Effector memory CD8-positive, alpha-beta T cell (primary cell): ENCODE measurements at regions not wholly inside any gene's neighbourhood (a gene's known extent, or its start where the extent isn't known, plus 50 kb on each side); places are given as distances from the start of the nearest gene placed in this dataset.

Source experiments
- ATAC-seq: fragments of 150-1000 bp; cut with Tn5 transposase; replicated peaks from 2 replicates; pipeline ENCODE4 v1.10.0; 2021; ENCODE audit warnings: mild to moderate bottlenecking, moderate library complexity
- DNase-seq, 3 experiments: peaks; one replicate each; pipeline ENCODE4 v3.0.0; 2021
- H3K27ac Mint-ChIP-seq, 2 donors: one replicate each; pipeline ENCODE4 v1.8.0; 2022; ENCODE audit warnings: mild to moderate bottlenecking in 2 of 2, mixed read lengths in 2 of 2, moderate library complexity in 2 of 2
- H3K27me3 Mint-ChIP-seq, 2 donors: one replicate each; pipeline ENCODE4 v1.8.0; 2022; ENCODE audit warnings: mixed read lengths in 2 of 2
- H3K36me3 Mint-ChIP-seq: one replicate; pipeline ENCODE4 v1.8.0; 2022; ENCODE audit warnings: mild to moderate bottlenecking, moderate library complexity, mixed read lengths; ENCODE audit not compliant: insufficient read depth
- H3K4me1 Mint-ChIP-seq, 2 donors: one replicate each; pipeline ENCODE4 v1.8.0; 2022; ENCODE audit warnings: low read depth in 2 of 2, mixed read lengths in 2 of 2
- H3K4me3 Mint-ChIP-seq, 2 donors: one replicate each; pipeline ENCODE4 v1.8.0; 2022; ENCODE audit warnings: mild to moderate bottlenecking in 2 of 2, mixed read lengths in 2 of 2, moderate library complexity in 2 of 2
- H3K9me3 Mint-ChIP-seq, 2 donors: one replicate each; pipeline ENCODE4 v1.8.0; 2022; ENCODE audit warnings: mixed read lengths in 2 of 2

DNA sequence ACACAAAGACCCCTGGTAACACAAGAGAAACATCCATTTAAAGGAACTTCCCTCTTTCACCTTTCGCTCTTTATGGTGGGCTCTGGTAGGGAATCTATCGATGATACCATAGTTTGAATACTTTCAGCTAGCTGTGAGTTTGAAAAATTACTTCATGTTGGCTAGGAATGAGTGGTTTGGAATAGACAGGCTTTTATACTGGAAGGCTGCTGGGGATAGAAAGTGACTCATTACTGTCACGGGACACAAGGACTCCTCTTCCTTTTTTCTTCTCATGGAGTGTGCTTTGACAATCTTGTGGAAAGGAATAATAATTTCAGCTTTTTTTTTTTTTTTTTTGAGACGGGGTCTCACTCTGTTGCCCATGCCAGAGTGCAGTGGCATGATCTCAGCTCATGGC is 76.9 kb downstream of the CYB561 start:
- no peaks in the 10 kb centered on the region for H3K4me1 Mint-ChIP-seq
- ATAC-seq (no peak), DNase-seq (no peak)
- peaks cover 2% of the 10 kb centered on the region for H3K36me3 Mint-ChIP-seq
- no peaks in the 10 kb centered on the region for H3K9me3 Mint-ChIP-seq
- no peak overlapping the region for H3K27ac Mint-ChIP-seq
- no peak overlapping the region for H3K4me3 Mint-ChIP-seq
- no peaks in the 10 kb centered on the region for H3K27me3 Mint-ChIP-seq

DNA sequence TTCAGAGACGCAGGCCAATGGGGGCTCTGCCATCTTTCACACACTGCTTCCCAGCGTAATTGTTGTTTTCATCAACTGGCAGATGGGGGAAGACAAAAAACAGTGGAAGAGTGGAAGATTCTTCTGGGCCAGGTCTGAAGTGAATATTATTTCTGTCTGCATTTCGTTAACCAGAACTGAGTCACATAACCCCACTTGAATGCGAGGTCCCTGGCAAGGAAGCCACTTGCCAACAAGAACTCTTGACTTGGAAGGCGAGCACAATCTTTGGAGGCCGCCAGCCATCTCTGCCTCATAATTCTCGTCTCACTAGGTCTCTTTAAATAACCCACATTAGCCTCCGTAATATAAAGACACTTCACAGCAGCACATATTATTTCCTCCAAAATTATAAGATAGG is 75.4 kb downstream of the CYB561 start:
- H3K27me3 Mint-ChIP-seq: no peaks in the 10 kb centered on the region
- peaks cover 2% of the 10 kb centered on the region for H3K36me3 Mint-ChIP-seq
- no peaks in the 10 kb centered on the region for H3K9me3 Mint-ChIP-seq
- DNase-seq: no peak
- H3K4me3 Mint-ChIP-seq: no peak overlapping the region
- ATAC-seq: no peak
- H3K27ac Mint-ChIP-seq: no peak overlapping the region
- no peaks in the 10 kb centered on the region for H3K4me1 Mint-ChIP-seq

DNA sequence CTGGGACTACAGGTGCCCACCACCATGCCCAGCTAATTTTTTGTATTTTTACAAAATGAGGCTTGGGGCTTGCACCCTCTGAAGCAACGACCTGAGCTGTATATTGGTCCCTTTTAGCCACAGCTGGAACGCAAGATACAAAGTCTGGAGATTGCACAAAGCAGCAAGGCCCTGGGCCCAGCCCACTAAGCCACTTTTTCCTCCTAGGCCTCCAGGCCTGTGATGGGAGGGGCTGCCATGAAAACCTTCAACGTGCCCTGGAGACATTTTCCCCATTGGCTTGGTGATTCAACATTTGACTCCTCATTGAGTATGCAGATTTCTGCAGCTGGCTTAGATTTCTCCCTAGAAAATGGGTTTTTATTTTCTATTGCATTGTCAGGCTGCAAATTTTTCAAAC is 69.2 kb downstream of the CYB561 start:
- H3K9me3 Mint-ChIP-seq: no peaks in the 10 kb centered on the region
- H3K27ac Mint-ChIP-seq: no peak overlapping the region
- DNase-seq: no peak
- H3K4me3 Mint-ChIP-seq: no peak overlapping the region
- ATAC-seq: no peak
- peaks cover 0 to 2% of the 10 kb centered on the region in 2 donors for H3K4me1 Mint-ChIP-seq
- H3K36me3 Mint-ChIP-seq: no peaks in the 10 kb centered on the region
- no peaks in the 10 kb centered on the region for H3K27me3 Mint-ChIP-seq

DNA sequence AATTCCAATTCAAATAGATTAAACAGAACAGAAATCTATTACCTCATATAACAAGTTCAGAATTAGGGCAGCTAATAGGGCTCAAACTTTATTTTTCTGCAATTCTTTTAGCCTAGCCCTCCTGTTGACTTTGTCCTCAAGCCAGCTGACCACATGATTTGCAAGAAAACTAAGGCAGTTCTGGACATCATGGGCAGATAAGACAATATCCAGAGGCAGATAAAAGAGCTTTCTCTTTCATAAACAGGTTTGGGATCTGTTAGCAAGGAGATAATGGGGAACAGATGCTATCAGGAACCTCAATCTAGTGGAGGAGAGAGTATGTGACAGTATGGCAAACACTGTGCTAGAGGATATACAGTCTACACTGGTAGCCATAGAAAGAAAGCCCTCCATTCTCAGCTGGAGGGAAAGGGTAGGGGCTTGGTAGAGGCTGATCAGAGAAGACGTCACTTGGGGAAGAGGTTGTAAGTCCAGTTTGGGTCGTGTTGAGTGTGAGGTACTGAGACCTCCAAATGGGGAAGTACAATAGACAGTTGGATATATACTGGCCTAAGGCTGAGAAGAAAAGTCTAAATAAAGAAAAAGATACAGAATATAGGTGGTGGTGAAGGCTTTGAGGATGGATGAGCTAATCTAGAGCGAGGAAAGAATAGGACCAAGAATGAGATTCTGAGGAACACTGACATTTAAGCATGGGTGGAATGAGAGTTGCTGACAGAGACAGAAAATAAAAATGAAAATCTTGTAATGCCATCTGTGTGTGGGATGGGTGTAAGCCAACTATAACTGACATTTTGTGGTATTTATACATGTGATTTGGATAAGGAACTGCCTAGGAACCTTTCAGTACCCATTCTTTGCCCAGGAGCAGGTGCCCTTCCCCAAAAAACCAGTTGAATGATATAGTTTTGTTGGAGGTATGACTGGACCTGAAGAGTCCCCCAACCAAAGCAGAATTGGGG is 67.4 kb downstream of the CYB561 start:
- no peak for ATAC-seq
- no peaks in the 10 kb centered on the region for H3K27me3 Mint-ChIP-seq
- DNase-seq: no peak
- peaks cover 3% of the 10 kb centered on the region for H3K36me3 Mint-ChIP-seq
- H3K4me3 Mint-ChIP-seq: no peak overlapping the region
- peak overlapping the region in 1 of 2 donors; percentile 23 for H3K27ac Mint-ChIP-seq
- no peaks in the 10 kb centered on the region for H3K9me3 Mint-ChIP-seq
- H3K4me1 Mint-ChIP-seq: peaks cover 0 to 5% of the 10 kb centered on the region in 2 donors

DNA sequence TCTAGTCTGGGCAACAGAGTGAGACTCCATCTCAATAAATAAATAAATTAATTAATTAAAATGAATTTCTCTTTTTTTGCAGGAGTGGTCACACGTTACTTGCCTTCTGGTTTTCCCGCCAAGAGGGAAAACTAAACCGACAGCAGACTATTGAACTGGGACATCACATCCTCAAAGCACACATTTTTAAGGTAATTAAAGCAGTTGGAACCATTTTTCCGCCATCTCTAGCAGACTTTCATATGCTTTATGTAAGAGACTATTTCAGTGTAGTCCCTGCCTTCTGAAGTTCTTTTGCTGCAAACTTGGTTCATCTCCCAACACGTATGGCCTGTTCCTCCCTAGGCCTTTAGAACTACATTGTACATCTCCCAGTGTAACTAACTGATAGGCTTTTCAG is 66.5 kb downstream of the CYB561 start:
- peaks cover 3% of the 10 kb centered on the region for H3K36me3 Mint-ChIP-seq
- H3K27ac Mint-ChIP-seq: no peak overlapping the region
- DNase-seq (no peak), ATAC-seq (no peak)
- H3K27me3 Mint-ChIP-seq: no peaks in the 10 kb centered on the region
- peaks cover 0 to 5% of the 10 kb centered on the region in 2 donors for H3K4me1 Mint-ChIP-seq
- no peak overlapping the region for H3K4me3 Mint-ChIP-seq
- H3K9me3 Mint-ChIP-seq: no peaks in the 10 kb centered on the region

DNA sequence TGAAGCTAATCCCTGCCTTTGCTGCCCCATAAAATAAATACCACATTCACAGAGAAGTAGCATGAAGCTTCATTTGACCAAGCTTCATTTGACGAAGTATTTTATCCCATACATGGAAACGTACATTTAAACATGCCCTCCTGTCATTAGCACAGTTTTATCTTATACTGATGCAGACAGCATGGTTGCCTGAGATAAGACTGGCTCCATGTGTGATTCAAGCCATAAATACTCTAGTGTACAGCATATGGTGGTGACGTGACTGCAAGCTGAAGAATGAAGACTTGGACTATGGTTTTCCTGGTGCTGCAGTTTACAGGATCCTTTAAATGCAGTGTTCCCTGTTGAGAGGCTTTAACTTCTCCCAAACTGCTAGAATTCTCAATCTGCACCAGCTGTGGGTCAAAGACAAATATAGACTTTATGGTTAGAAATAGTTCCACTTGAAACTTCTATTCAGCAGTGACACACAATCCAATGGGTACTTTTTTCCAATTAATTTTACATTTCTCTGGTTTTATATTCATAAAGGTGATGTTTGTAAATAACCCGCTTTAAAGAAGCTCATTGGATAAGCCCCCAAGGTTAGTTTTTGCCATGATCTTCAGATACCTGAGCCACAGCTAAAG is 64.9 kb downstream of the CYB561 start:
- no peak overlapping the region for H3K27ac Mint-ChIP-seq
- no peaks in the 10 kb centered on the region for H3K9me3 Mint-ChIP-seq
- no peak overlapping the region for H3K4me3 Mint-ChIP-seq
- H3K27me3 Mint-ChIP-seq: no peaks in the 10 kb centered on the region
- peaks cover 3% of the 10 kb centered on the region for H3K36me3 Mint-ChIP-seq
- DNase-seq: no peak
- H3K4me1 Mint-ChIP-seq: peaks cover 0 to 5% of the 10 kb centered on the region in 2 donors
- ATAC-seq: no peak

DNA sequence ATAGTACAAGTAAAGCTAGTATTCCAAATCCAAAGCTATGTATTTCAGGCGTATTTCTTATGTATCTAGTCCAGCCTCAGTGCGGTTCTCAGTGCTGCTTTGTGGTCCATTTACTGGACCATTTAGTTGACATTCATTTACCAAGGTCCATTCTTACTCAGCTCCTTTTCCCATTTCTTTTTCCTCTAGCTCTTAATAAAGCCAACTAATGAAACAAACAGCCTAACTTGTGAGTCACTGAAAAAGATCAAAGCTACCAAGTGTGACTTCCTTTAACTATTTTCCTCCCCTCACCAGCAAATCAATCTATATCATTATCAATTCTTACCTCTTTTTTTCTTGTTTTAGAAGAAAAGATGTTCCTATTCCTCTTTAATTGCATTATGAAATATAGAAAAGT is 64.0 kb downstream of the CYB561 start:
- H3K27me3 Mint-ChIP-seq: no peaks in the 10 kb centered on the region
- no peak overlapping the region for H3K27ac Mint-ChIP-seq
- ATAC-seq (no peak), DNase-seq (no peak)
- H3K4me3 Mint-ChIP-seq: no peak overlapping the region
- no peaks in the 10 kb centered on the region for H3K9me3 Mint-ChIP-seq
- peaks cover 0 to 5% of the 10 kb centered on the region in 2 donors for H3K4me1 Mint-ChIP-seq
- peaks cover 3% of the 10 kb centered on the region for H3K36me3 Mint-ChIP-seq
